ENCODE measurements at regions not wholly inside any gene's neighbourhood (a gene's known extent, or its start where the extent isn't known, plus 50 kb on each side); places are given as distances from the start of the nearest gene placed in this dataset.

- CTCF ChIA-PET = no interaction called here
- no peak overlapping the region for H2AFZ ChIP-seq (ENCODE audit: low read depth, low read length)
These were observed 141.6 kb upstream of the IL12B start for GRCh38 chr5:159471904-159472303.

GRCh38 chr5:159475026-159475425, 144.7 kb upstream of the IL12B start:
- H3K4me2 ChIP-seq (ENCODE audit: insufficient read depth, low read length) = no peak overlapping the region
- no peaks in the 10 kb centered on the region for H3K27me3 ChIP-seq (ENCODE audit: control insufficient read depth in 2 of 2, insufficient read depth in 2 of 2, low read length in 2 of 2)
- H3K36me3 ChIP-seq (ENCODE audit: control insufficient read depth in 2 of 2, extremely low read depth in 1 of 2, insufficient read depth in 2 of 2, low read length in 2 of 2) = no peaks in the 10 kb centered on the region
- ChIA-PET CTCF (no interaction called here), POLR2A (no interaction called here)
- no peak for DNase-seq (ENCODE audit: low read depth, low spot score)
- dilution Hi-C loops (cut with MboI; ENCODE audit: extremely low pct_ligation_motif_present, low sequenced_read_pairs) (no loop called here), intact Hi-C loops (cut with micrococcal nuclease) (no loop called here)
- H3K9me3 ChIP-seq (replicated peaks; ENCODE audit: control insufficient read depth, insufficient read depth, low read length) = peaks cover 2% of the 10 kb centered on the region
- FAIRE-seq = no peak
- no peak overlapping the region for H3K4me3 ChIP-seq (replicated peaks in 1 of 3; ENCODE audit: insufficient read depth in 1 of 3, low read depth in 1 of 3, low read length in 3 of 3)
- H3K27ac ChIP-seq (ENCODE audit: insufficient read depth, low read depth, low read length) = no peak overlapping the region
- no peak overlapping the region for H3K9ac ChIP-seq (replicated peaks; ENCODE audit: extremely low read depth, insufficient read depth, low read length)
- TF ChIP-seq MYC (IDR thresholded peaks at IDR 0.05; ENCODE audit: low read depth, low read length) (no peak), MAX (IDR thresholded peaks at IDR 0.05; ENCODE audit: insufficient read depth, insufficient read length) (no peak), POLR2AphosphoS5 (IDR thresholded peaks at IDR 0.05; ENCODE audit: insufficient read depth, low read depth, low read length) (no peak), FOS (IDR thresholded peaks at IDR 0.05; ENCODE audit: borderline replicate concordance, insufficient read depth, low read length) (no peak)
- no TSS peak for BruUV-seq (replicated peaks)
- H3K4me1 ChIP-seq (ENCODE audit: control insufficient read depth, extremely low read depth, insufficient read depth, low read length) = no peaks in the 10 kb centered on the region
- no peaks in the 10 kb centered on the region for H3K79me2 ChIP-seq (ENCODE audit: control insufficient read depth, insufficient read depth, low read length)
- H2AFZ ChIP-seq (ENCODE audit: low read depth, low read length) = no peak overlapping the region
- H4K20me1 ChIP-seq (replicated peaks; ENCODE audit: control insufficient read depth, extremely low read depth, insufficient read depth, low read length) = no peaks in the 10 kb centered on the region
- no peaks in the 10 kb centered on the region for H3K9me1 ChIP-seq (replicated peaks; ENCODE audit: control insufficient read depth, extremely low read depth, insufficient read depth, low read length)

More at GRCh38 chr5:159471904-159472303, 141.6 kb upstream of the IL12B start:
- Histone ChIP-seq H3K4me1 (ENCODE audit: control insufficient read depth, extremely low read depth, insufficient read depth, low read length) (no peaks in the 10 kb centered on the region), H3K36me3 (ENCODE audit: control insufficient read depth in 2 of 2, extremely low read depth in 1 of 2, insufficient read depth in 2 of 2, low read length in 2 of 2) (no peaks in the 10 kb centered on the region), H3K27ac (ENCODE audit: insufficient read depth, low read depth, low read length) (no peak overlapping the region), H3K9me1 (replicated peaks; ENCODE audit: control insufficient read depth, extremely low read depth, insufficient read depth, low read length) (no peaks in the 10 kb centered on the region), H3K9ac (replicated peaks; ENCODE audit: extremely low read depth, insufficient read depth, low read length) (no peak overlapping the region), H3K9me3 (replicated peaks; ENCODE audit: control insufficient read depth, insufficient read depth, low read length) (peaks cover 2% of the 10 kb centered on the region), H4K20me1 (replicated peaks; ENCODE audit: control insufficient read depth, extremely low read depth, insufficient read depth, low read length) (no peaks in the 10 kb centered on the region), H3K27me3 (ENCODE audit: control insufficient read depth in 2 of 2, insufficient read depth in 2 of 2, low read length in 2 of 2) (no peaks in the 10 kb centered on the region), H3K4me3 (replicated peaks in 1 of 3; ENCODE audit: insufficient read depth in 1 of 3, low read depth in 1 of 3, low read length in 3 of 3) (no peak overlapping the region), H3K4me2 (ENCODE audit: insufficient read depth, low read length) (no peak overlapping the region), H3K79me2 (ENCODE audit: control insufficient read depth, insufficient read depth, low read length) (no peaks in the 10 kb centered on the region)
- intact Hi-C loops (cut with micrococcal nuclease) = no loop called here
- dilution Hi-C loops (cut with MboI; ENCODE audit: extremely low pct_ligation_motif_present, low sequenced_read_pairs) = no loop called here
- TF ChIP-seq, protein P1, sequence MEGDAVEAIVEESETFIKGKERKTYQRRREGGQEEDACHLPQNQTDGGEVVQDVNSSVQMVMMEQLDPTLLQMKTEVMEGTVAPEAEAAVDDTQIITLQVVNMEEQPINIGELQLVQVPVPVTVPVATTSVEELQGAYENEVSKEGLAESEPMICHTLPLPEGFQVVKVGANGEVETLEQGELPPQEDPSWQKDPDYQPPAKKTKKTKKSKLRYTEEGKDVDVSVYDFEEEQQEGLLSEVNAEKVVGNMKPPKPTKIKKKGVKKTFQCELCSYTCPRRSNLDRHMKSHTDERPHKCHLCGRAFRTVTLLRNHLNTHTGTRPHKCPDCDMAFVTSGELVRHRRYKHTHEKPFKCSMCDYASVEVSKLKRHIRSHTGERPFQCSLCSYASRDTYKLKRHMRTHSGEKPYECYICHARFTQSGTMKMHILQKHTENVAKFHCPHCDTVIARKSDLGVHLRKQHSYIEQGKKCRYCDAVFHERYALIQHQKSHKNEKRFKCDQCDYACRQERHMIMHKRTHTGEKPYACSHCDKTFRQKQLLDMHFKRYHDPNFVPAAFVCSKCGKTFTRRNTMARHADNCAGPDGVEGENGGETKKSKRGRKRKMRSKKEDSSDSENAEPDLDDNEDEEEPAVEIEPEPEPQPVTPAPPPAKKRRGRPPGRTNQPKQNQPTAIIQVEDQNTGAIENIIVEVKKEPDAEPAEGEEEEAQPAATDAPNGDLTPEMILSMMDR (IDR thresholded peaks at IDR 0.05; ENCODE audit: extremely low read depth in 1 of 2, insufficient read depth in 1 of 2, low read depth in 1 of 2, low read length in 2 of 2) = no peak
- TF ChIP-seq GATA2 (IDR thresholded peaks at IDR 0.05; ENCODE audit: insufficient read depth, insufficient read length, low read depth, low read length) (no peak), MYC (IDR thresholded peaks at IDR 0.05; ENCODE audit: low read depth, low read length) (no peak), FOS (IDR thresholded peaks at IDR 0.05; ENCODE audit: borderline replicate concordance, insufficient read depth, low read length) (no peak)
- FAIRE-seq (no peak), DNase-seq (ENCODE audit: low read depth, low spot score) (no peak)
- POLR2A ChIA-PET = no interaction called here
- BruUV-seq (replicated peaks) = no TSS peak
